Endometrial microvascular endothelial cells (primary cell): ENCODE measurements at regions not wholly inside any gene's neighbourhood (a gene's known extent, or its start where the extent isn't known, plus 50 kb on each side); places are given as distances from the start of the nearest gene placed in this dataset.

Experiments
- in situ Hi-C: cut with HindIII; loops from 2 replicates; pipeline ENCODE4 v1.10.0; 2017; ENCODE audit warnings: low sequenced_read_pairs, low pct_unique_long_range_greater_than_20kb; ENCODE audit errors: inconsistent ontology term

DNA sequence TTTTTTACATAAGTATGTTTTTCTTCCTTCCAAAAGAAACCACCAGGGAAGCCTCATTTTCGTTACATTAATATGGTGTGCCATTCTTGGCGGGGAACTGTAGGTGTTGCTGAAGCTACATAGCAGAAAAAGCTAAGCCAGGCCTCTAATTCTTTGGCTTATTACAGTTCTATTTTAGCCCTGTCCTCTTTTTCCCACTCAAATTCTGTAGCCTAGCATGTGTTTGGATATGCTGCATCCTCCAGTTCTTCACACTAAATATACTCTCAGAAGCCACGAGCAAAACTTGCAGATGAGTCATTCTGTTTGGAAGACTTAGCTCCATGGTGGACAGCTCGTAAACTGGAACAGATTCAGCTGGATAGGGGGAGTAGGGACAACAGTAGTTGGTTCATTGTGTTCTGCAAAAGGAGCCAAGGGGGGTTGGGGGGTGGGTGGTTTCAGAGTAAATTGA, 369.4 kb downstream of the TMEM161B start:
- in situ Hi-C loops: no loop called here

- in situ Hi-C loops: no loop called here
Measured at GRCh38 chr5:87898574-87898973, 370.1 kb downstream of the TMEM161B start.

- in situ Hi-C loops: no loop called here
Measured at GRCh38 chr5:87888139-87888538, 380.5 kb downstream of the TMEM161B start.

GRCh38 chr5:87887247-87887646, 381.4 kb downstream of the TMEM161B start:
- in situ Hi-C loops: no loop called here

DNA sequence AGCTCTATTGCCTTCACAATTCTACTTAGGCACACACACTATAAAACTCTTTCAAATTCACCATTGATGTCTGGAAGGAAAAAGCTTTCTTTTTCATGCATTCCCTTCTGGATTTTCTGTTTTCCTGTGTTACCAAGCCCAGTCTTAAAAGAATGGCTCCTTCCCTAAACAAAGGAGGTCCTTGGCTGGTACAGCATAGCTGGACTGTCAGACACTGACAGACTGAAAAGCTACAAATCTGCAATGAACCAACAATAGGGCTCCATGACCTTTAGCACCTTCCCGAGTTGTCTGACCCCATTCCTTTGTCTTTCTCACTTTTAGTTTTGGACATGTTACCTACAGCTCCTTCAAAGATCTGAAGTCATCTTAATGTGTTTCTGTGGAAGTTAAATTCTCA, 382.5 kb downstream of the TMEM161B start:
- in situ Hi-C loops: no loop called here

- in situ Hi-C loops: no loop called here
Measured at GRCh38 chr5:87885758-87886157, 382.9 kb downstream of the TMEM161B start.

GRCh38 chr5:87877495-87877894, 391.1 kb downstream of the TMEM161B start:
- in situ Hi-C loops: no loop called here

DNA sequence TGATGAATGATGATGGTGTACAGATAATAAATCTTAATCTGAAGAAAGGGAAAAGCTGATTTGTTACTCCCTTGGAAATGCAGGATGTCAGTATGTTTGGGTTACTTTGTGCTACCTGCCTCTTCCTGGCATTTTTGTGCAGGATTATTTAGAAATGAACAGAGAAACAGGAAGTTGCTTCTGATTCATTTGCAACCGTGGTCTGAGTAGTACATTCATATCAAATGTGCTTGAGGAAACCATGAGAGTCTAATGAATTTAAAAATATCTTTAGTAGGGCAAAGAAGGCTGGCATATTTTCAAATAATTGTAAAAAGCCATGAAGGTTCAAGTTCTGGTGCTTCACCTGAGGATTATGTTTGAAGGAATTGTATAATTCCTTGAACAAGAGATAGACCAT, 391.6 kb downstream of the TMEM161B start:
- in situ Hi-C loops: no loop called here

DNA sequence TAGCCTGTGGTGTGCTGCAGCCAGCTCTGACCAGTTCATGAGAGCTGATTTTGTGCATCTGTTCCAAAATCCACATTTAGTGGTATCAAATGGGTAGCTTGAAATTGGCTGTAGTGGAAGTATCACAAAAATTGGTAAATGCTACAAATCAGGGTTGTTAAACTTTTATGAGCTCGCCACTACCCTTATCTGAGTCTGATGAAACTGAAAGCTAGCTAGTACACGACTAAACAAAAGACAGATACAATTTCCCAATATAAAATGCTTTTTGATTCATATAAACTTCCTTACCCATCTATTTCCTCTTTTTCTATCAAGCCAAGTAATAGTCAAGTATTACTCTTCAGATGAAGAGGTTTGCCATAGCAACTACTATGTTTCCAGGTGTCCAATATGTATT, 392.0 kb downstream of the TMEM161B start:
- in situ Hi-C loops: no loop called here

- in situ Hi-C loops: no loop called here
Measured at GRCh38 chr5:87872986-87873385, 395.7 kb downstream of the TMEM161B start.

DNA sequence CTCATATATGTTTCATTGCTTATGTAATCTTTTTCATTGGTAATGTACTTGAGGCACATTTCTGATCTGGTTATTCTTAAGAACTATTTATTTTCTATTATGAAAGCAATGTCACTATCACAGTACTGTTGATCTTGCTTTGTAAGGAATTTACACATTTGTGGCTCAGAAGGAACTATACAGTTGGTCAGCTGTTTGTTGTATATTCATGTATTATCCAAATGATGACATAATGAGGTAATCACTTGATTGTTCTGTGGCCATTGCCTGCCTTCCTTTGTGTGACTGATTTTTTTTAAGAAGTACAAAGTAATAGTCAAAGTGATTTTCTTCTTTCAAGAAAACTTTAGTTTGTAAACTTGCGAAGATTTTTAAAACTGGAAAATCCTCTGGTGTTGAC, 399.9 kb downstream of the TMEM161B start:
- in situ Hi-C loops: no loop called here

DNA sequence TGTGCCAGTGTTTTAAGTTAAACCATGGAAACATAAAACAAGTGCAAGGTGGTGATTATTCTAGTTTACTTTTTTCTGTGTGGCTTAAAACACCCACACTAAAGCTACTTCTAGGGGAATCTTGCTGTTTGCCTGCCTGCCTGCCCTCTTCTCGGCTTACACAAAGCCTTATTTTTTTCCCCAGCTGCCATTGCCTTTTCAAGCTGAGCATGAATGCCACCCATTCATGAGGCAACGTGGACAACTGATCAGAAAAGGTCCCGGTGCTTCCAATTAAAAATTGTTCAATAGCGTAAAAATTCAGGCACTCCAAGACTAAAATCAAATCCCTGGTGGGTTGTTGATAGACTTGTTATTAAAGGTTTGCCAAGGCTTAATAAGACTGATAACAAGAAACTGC, 401.4 kb downstream of the TMEM161B start:
- in situ Hi-C loops: no loop called here

DNA sequence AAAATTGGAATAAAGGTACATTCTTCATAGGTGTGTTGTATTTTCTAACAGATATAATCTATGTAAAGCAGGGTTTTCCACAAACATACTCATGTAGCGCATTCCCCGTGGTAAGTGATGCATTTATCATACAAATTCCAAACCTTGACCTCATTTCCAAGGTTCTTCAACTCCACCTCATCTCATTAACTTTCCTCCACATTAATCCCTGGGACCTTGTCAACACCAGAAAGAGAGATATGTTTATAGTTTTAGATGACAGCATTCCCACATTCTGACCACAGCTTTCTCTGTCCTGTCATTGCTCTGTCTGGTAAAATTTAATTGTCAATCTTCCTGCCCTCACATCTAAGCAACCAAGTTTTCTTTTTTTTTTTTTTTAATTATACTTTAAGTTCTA, 415.1 kb downstream of the TMEM161B start:
- in situ Hi-C loops: no loop called here

DNA sequence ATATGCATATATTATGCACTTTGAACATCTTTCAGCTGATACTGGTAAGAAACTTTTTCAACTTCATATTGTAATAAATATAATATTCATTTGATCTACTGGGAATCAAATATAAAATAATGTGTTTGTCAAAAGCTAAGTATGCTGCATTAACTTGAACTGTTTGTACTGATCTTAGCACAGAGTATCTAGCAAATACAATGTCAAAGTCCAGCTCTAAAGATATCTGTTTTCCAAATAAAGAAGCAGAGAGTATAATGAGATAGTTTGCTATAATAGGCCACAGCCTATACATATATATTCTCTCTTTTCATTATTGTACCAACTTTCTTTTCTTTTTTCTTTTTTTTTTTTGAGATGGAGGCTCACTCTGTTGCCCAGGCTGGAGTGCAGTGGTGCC, 417.0 kb downstream of the TMEM161B start:
- in situ Hi-C loops: no loop called here

- in situ Hi-C loops: no loop called here
Measured at GRCh38 chr5:87850843-87851242, 417.8 kb downstream of the TMEM161B start.

GRCh38 chr5:87845734-87846133, 422.9 kb downstream of the TMEM161B start:
- in situ Hi-C loops: no loop called here

GRCh38 chr5:87844866-87845265, 423.8 kb downstream of the TMEM161B start:
- in situ Hi-C loops: no loop called here

- in situ Hi-C loops: no loop called here
Measured at GRCh38 chr5:87844449-87844848, 424.2 kb downstream of the TMEM161B start.

DNA sequence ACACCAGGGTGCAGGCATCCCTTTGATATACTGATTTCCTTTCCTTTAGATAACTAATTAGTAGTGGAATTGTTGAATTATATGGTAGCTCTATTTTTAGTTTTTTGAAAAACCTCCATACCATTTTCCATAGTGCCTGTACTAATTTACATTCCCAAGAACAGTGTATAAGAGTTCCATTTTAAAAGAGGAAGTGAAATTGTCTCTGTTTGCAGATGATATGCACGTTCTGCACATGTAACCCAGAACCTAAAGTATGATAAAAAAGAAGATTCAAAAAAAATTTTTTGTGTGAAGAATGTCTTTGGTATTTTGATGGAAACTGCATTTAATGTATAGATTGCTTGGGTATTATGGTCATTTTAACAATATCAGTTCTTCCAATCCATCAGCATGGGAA, 424.0 kb upstream of the CCNH start:
- in situ Hi-C loops: no loop called here

GRCh38 chr5:87831499-87831898, 418.8 kb upstream of the CCNH start:
- in situ Hi-C loops: no loop called here

GRCh38 chr5:87829217-87829551, 416.5 kb upstream of the CCNH start:
- in situ Hi-C loops: no loop called here
